Adrenal gland (tissue), 9 donors: ENCODE measurements at regions not wholly inside any gene's neighbourhood (a gene's known extent, or its start where the extent isn't known, plus 50 kb on each side); places are given as distances from the start of the nearest gene placed in this dataset.

Experiments used
- DNase-seq, 7 donors: peaks; one replicate each; pipeline ENCODE4 v3.0.0-alpha.2; 2019 to 2020
- H3K27ac ChIP-seq, 5 donors: fragments of 200-600 bp; sonication (generic) in 4 of 5; 1 replicate in 3 of 5; 2 replicates in 2 of 5; pipeline versions ENCODE4 v1.5.1 to v1.8.0; 2016 to 2020; ENCODE audit warnings: mild to moderate bottlenecking in 1 of 5
- H3K27me3 ChIP-seq: fragments of 200-600 bp; 2 replicates; pipeline ENCODE4 v1.8.0; 2021
- H3K36me3 ChIP-seq, 2 donors: fragments of 200-600 bp; replicated peaks in 1 of 2; 1 replicate in 1 of 2; 2 replicates in 1 of 2; pipeline versions ENCODE4 v1.5.1 to v1.8.0; 2018 to 2022
- H3K4me1 ChIP-seq, 2 donors: fragments of 200-600 bp; replicated peaks in 1 of 2; 1 replicate in 1 of 2; 2 replicates in 1 of 2; pipeline versions ENCODE4 v1.5.1 to v1.8.0; 2018 to 2021
- H3K4me3 ChIP-seq, 4 donors: fragments of 200-600 bp; sonication (generic) in 3 of 4; one replicate each; pipeline ENCODE4 v1.5.1; 2016 to 2018
- H3K9me3 ChIP-seq, 3 donors: fragments of 200-600 bp; sonication (generic) in 1 of 3; replicated peaks in 1 of 3; 1 replicate in 2 of 3; 2 replicates in 1 of 3; pipeline versions ENCODE4 v1.5.1 to v1.8.0; 2016 to 2021
- POLR2A ChIP-seq, 2 donors: fragments of 450-650 bp; IDR thresholded peaks; one replicate each; pipeline ENCODE4 v1.6.1; 2017; ENCODE audit warnings: antibody characterized with exemption in 2 of 2, mild to moderate bottlenecking in 2 of 2, moderate library complexity in 1 of 2
- WGBS, 4 donors: extraction: QIAGEN DNeasy Blood & Tissue Kit in 2 of 4; methylation state at CpG; one replicate each; pipeline versions ENCODE4 v1.1.5 to v1.1.7; 2013 to 2017; 5-methylcytosine and 5-hydroxymethylcytosine counted together
- intact Hi-C, 2 donors: fragments of 100-400 bp; cut with DNase I; formaldehyde crosslinking; loops; one replicate each; pipeline versions ENCODE4 v1.14.1 to v1.15.0; 2022 to 2023
- TF ChIP-seq, protein P1 (sequence below), 6 experiments: fragments of 450-650 bp in 4 of 6; fragments of 200-600 bp in 2 of 6; sonication (generic) in 1 of 6; IDR thresholded peaks; 1 replicate in 5 of 6; 2 replicates in 1 of 6; pipeline versions ENCODE4 v1.5.1 to v1.8.0; 2016 to 2021; ENCODE audit warnings: antibody characterized with exemption in 6 of 6, mild to moderate bottlenecking in 2 of 6, moderate library complexity in 1 of 6
- donor health status: healthy with polysubstance abuse.
- donor health status: Bipolar disorder and iron deficiency.
- donor health status: DM: yes; HTN: yes; CAD: no.
- donor health status: DM: no; HTN: no; CAD: no.
- donor health status: DM: no; HTN: no; CAD: no.

GRCh38 chr3:21259896-21260295, 491.1 kb downstream of the ZNF385D start:
- intact Hi-C loops, result no loop called here
- 18 to 34% (median 29%) methylated on average over 3 of the region's 3 CpGs for WGBS, 4 donors
- DNase-seq, result no peak
- no peaks in the 10 kb centered on the region for H3K9me3 ChIP-seq
- TF ChIP-seq, protein P1, sequence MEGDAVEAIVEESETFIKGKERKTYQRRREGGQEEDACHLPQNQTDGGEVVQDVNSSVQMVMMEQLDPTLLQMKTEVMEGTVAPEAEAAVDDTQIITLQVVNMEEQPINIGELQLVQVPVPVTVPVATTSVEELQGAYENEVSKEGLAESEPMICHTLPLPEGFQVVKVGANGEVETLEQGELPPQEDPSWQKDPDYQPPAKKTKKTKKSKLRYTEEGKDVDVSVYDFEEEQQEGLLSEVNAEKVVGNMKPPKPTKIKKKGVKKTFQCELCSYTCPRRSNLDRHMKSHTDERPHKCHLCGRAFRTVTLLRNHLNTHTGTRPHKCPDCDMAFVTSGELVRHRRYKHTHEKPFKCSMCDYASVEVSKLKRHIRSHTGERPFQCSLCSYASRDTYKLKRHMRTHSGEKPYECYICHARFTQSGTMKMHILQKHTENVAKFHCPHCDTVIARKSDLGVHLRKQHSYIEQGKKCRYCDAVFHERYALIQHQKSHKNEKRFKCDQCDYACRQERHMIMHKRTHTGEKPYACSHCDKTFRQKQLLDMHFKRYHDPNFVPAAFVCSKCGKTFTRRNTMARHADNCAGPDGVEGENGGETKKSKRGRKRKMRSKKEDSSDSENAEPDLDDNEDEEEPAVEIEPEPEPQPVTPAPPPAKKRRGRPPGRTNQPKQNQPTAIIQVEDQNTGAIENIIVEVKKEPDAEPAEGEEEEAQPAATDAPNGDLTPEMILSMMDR (IDR thresholded peaks at IDR 0.05), result no peak
- no peak for TF ChIP-seq POLR2A (IDR thresholded peaks at IDR 0.05)
- no peaks in the 10 kb centered on the region for H3K36me3 ChIP-seq
- no peaks in the 10 kb centered on the region for H3K4me1 ChIP-seq
- no peaks in the 10 kb centered on the region for H3K27me3 ChIP-seq
- no peak overlapping the region for H3K4me3 ChIP-seq
- H3K27ac ChIP-seq, result no peak overlapping the region

DNA sequence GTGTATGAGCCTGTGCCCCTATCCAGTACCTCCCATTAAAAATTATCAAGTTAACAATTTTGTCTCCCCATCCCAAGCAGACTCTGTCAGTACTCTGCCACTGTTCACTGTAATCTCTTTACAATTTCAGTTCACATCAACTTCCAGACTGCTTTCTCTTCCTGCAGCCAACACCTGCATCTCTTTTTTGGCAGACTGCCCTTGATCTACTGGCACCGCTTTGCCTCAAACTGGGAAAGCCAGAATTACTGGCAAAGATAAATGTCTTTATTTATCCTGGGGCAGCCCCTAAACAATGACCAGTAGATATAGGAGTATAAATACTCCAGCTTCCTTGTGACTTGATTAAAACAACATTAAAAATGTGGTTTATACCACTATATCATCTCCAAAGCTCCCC, 494.1 kb downstream of the ZNF385D start:
- H3K9me3 ChIP-seq, result no peaks in the 10 kb centered on the region
- WGBS, 4 donors, result 15 to 69% (median 54%) methylated on average over 1 of the region's 1 CpG
- H3K4me3 ChIP-seq, result no peak overlapping the region
- no peaks in the 10 kb centered on the region for H3K36me3 ChIP-seq
- no peak for DNase-seq
- no peak for TF ChIP-seq POLR2A (IDR thresholded peaks at IDR 0.05)
- TF ChIP-seq, protein P1 (IDR thresholded peaks at IDR 0.05), result no peak
- intact Hi-C loops, result no loop called here
- H3K27me3 ChIP-seq, result no peaks in the 10 kb centered on the region
- H3K4me1 ChIP-seq, result no peaks in the 10 kb centered on the region
- H3K27ac ChIP-seq, result no peak overlapping the region

DNA sequence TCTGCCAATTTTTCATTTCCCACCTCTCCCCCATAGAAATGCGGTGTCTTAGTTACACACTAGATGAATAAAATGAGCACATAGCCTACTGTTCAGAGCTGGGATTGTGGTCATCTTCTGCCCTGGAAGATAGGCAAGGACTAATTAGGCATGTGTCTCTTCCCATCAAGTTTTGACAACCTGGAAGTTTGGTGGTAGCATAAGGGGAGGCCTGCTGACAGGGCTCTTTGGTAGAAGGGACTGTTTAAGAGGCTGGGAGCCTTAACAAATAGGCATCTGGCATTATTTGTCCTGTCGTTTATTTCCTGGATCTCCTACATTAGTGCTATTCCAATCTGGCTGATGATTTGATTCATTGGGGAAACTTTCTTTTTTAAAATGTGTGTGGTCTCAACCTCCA, 512.3 kb downstream of the ZNF385D start:
- Histone ChIP-seq H3K27me3 (no peaks in the 10 kb centered on the region), H3K9me3 (no peaks in the 10 kb centered on the region), H3K36me3 (no peaks in the 10 kb centered on the region), H3K4me1 (no peaks in the 10 kb centered on the region), H3K4me3 (no peak overlapping the region), H3K27ac (no peak overlapping the region)
- 81 to 88% (median 82%) methylated on average over 2 of the region's 2 CpGs for WGBS, 4 donors
- DNase-seq, result no peak
- TF ChIP-seq, protein P1 (IDR thresholded peaks at IDR 0.05), result no peak
- no peak for TF ChIP-seq POLR2A (IDR thresholded peaks at IDR 0.05)
- intact Hi-C loops, result no loop called here

- Histone ChIP-seq H3K27me3 (no peaks in the 10 kb centered on the region), H3K27ac (no peak overlapping the region), H3K9me3 (no peaks in the 10 kb centered on the region), H3K4me1 (no peaks in the 10 kb centered on the region), H3K36me3 (no peaks in the 10 kb centered on the region), H3K4me3 (no peak overlapping the region)
- WGBS, 4 donors, result 80 to 94% (median 87%) methylated on average over 1 of the region's 1 CpG
- no peak for DNase-seq
- intact Hi-C loops, result no loop called here
- TF ChIP-seq, protein P1 (IDR thresholded peaks at IDR 0.05), result no peak
- no peak for TF ChIP-seq POLR2A (IDR thresholded peaks at IDR 0.05)
Observed at GRCh38 chr3:21237638-21238037, 513.4 kb downstream of the ZNF385D start.
